H1 (cell line): ENCODE measurements at regions not wholly inside any gene's neighbourhood (a gene's known extent, or its start where the extent isn't known, plus 50 kb on each side); places are given as distances from the start of the nearest gene placed in this dataset.

ENCODE experiments used
- CTCF ChIA-PET: fragments of 300-600 bp; sonication (Branson Sonifier 250); formaldehyde crosslinking; loops from one replicate; lab custom pipeline; 2021; ENCODE audit not compliant: partially characterized antibody; lab: Charles Lee
- POLR2A ChIA-PET: fragments of 300-600 bp; sonication (Branson Sonifier 250); formaldehyde crosslinking; loops from one replicate; lab custom pipeline; 2021; ENCODE audit warnings: inconsistent platforms; ENCODE audit not compliant: partially characterized antibody; lab: Charles Lee
- DNase-seq, 2 experiments: peaks; one replicate each; pipeline versions ENCODE4 v3.0.0 to v3.0.0-alpha.2; 2010 to 2022; ENCODE audit warnings: low spot score in 2 of 2, low read depth in 1 of 2, mixed read lengths in 1 of 2
- FAIRE-seq: peaks from 2 replicates; lab custom pipeline; 2011; peaks lifted over from hg19 to GRCh38; lab: Jason Lieb, UNC
- H2AFZ ChIP-seq: 2 replicates; pipeline ENCODE4 v1.8.1; 2012; ENCODE audit warnings: low read length, inconsistent platforms
- H2AK5ac ChIP-seq: 2 replicates; pipeline ENCODE4 v1.6.1; 2013; ENCODE audit warnings: low read depth, low read length
- H2BK120ac ChIP-seq: replicated peaks from 2 replicates; pipeline ENCODE3; 2013; ENCODE audit warnings: low read depth, low read length, inconsistent platforms
- H2BK12ac ChIP-seq: 2 replicates; pipeline ENCODE4 v1.6.1; 2013; ENCODE audit warnings: low read depth, low read length
- H2BK15ac ChIP-seq: 2 replicates; pipeline ENCODE4 v1.6.1; 2013; ENCODE audit warnings: low read length
- H2BK20ac ChIP-seq: 2 replicates; pipeline ENCODE4 v1.6.1; 2013; ENCODE audit warnings: low read length
- H2BK5ac ChIP-seq: 2 replicates; pipeline ENCODE4 v1.6.1; 2013; ENCODE audit warnings: low read depth, low read length
- H3K14ac ChIP-seq: 2 replicates; pipeline ENCODE4 v1.6.1; 2013; ENCODE audit warnings: inconsistent platforms; ENCODE audit not compliant: insufficient read length
- H3K18ac ChIP-seq: 2 replicates; pipeline ENCODE4 v1.6.1; 2013; ENCODE audit warnings: low read length; ENCODE audit errors: extremely low read depth
- H3K23ac ChIP-seq: 2 replicates; pipeline ENCODE4 v1.6.1; 2013; ENCODE audit warnings: inconsistent platforms; ENCODE audit not compliant: insufficient read length
- H3K23me2 ChIP-seq: 2 replicates; pipeline ENCODE4 v1.6.1; 2013; ENCODE audit warnings: low read depth, low read length
- H3K27ac ChIP-seq: 2 replicates; pipeline ENCODE4 v1.6.1; 2011; ENCODE audit warnings: low read depth, low read length, inconsistent platforms
- H3K27me3 ChIP-seq, 4 experiments: replicated peaks in 1 of 4; 1 replicate in 1 of 4; 2 replicates in 3 of 4; pipeline versions ENCODE4 v1.6.1 to v1.8.1; 2011 to 2013; ENCODE audit warnings: low read length in 3 of 4, mild to moderate bottlenecking in 3 of 4, inconsistent platforms in 2 of 4, mixed read lengths in 2 of 4, moderate library complexity in 1 of 4; ENCODE audit not compliant: control insufficient read depth in 3 of 4, insufficient read depth in 3 of 4; ENCODE audit errors: extremely low read depth in 1 of 4
- H3K36me3 ChIP-seq, 4 experiments: 2 replicates each; pipeline versions ENCODE4 v1.6.1 to v1.8.1; 2011 to 2013; ENCODE audit warnings: mild to moderate bottlenecking in 4 of 4, low read length in 3 of 4, moderate library complexity in 2 of 4, control low read depth in 1 of 4, inconsistent platforms in 1 of 4; ENCODE audit not compliant: insufficient read depth in 4 of 4, control insufficient read depth in 2 of 4
- H3K4ac ChIP-seq: replicated peaks from 2 replicates; pipeline ENCODE3; 2013; ENCODE audit warnings: low read length, low read depth, mixed read lengths, inconsistent platforms; ENCODE audit not compliant: insufficient read length
- H3K4me1 ChIP-seq, 4 experiments: replicated peaks in 1 of 4; 1 replicate in 1 of 4; 2 replicates in 3 of 4; pipeline versions ENCODE4 v1.6.1 to v1.8.1; 2011 to 2013; ENCODE audit warnings: low read length in 3 of 4, inconsistent platforms in 2 of 4, mixed read lengths in 1 of 4; ENCODE audit not compliant: insufficient read depth in 4 of 4, control insufficient read depth in 3 of 4
- H3K4me2 ChIP-seq, 2 experiments: 2 replicates each; pipeline versions ENCODE4 v1.6.1 to v1.8.1; 2011 to 2013; ENCODE audit warnings: low read depth in 2 of 2, low read length in 2 of 2, control low read depth in 1 of 2, inconsistent platforms in 1 of 2, mild to moderate bottlenecking in 1 of 2; ENCODE audit not compliant: insufficient read depth in 1 of 2
- H3K4me3 ChIP-seq, 4 experiments: fragments of 200-600, 300-600 bp in 1 of 4; sonication (generic), shearing (Covaris generic), sonication (Bioruptor Twin) in 1 of 4; 2 replicates each; pipeline versions ENCODE4 v1.5.1 to v1.8.1; 2011 to 2016; ENCODE audit warnings: low read length in 4 of 4, low read depth in 3 of 4, control low read depth in 2 of 4, inconsistent platforms in 2 of 4, mild to moderate bottlenecking in 2 of 4, mixed read lengths in 1 of 4, moderate library complexity in 1 of 4; ENCODE audit not compliant: insufficient read depth in 2 of 4; ENCODE audit errors: extremely low read depth in 1 of 4
- H3K56ac ChIP-seq: replicated peaks from 2 replicates; pipeline ENCODE3; 2013; ENCODE audit warnings: low read depth, mild to moderate bottlenecking, mixed read lengths, low read length, inconsistent platforms; ENCODE audit not compliant: insufficient read length
- H3K79me1 ChIP-seq: 2 replicates; pipeline ENCODE4 v1.6.1; 2013; ENCODE audit warnings: low read depth, low read length, control low read depth
- H3K79me2 ChIP-seq, 2 experiments: 2 replicates each; pipeline versions ENCODE4 v1.6.1 to v1.8.1; 2012 to 2013; ENCODE audit warnings: low read length in 2 of 2, mild to moderate bottlenecking in 2 of 2, inconsistent platforms in 1 of 2; ENCODE audit not compliant: insufficient read depth in 2 of 2, control insufficient read depth in 1 of 2
- H3K9ac ChIP-seq, 4 experiments: replicated peaks in 1 of 4; 1 replicate in 1 of 4; 2 replicates in 3 of 4; pipeline versions ENCODE4 v1.6.1 to v1.8.1; 2011 to 2013; ENCODE audit warnings: low read depth in 3 of 4, low read length in 3 of 4, control low read depth in 2 of 4, mild to moderate bottlenecking in 2 of 4, moderate library complexity in 2 of 4, inconsistent platforms in 1 of 4; ENCODE audit errors: extremely low read depth in 1 of 4
- H3K9me3 ChIP-seq, 2 experiments: 2 replicates each; pipeline versions ENCODE4 v1.6.1 to v1.8.1; 2012 to 2013; ENCODE audit warnings: mild to moderate bottlenecking in 2 of 2, moderate library complexity in 2 of 2, control low read depth in 1 of 2, inconsistent platforms in 1 of 2, low read depth in 1 of 2, low read length in 1 of 2, mixed read lengths in 1 of 2; ENCODE audit not compliant: insufficient read depth in 2 of 2
- H4K20me1 ChIP-seq, 2 experiments: replicated peaks in 1 of 2; 2 replicates each; pipeline versions ENCODE3 to v1.8.1; 2011 to 2013; ENCODE audit warnings: inconsistent platforms in 2 of 2, low read length in 2 of 2, mild to moderate bottlenecking in 1 of 2; ENCODE audit not compliant: insufficient read depth in 2 of 2, control insufficient read depth in 1 of 2
- H4K5ac ChIP-seq: 2 replicates; pipeline ENCODE4 v1.6.1; 2013; ENCODE audit warnings: low read length, low read depth, mixed read lengths, inconsistent platforms; ENCODE audit not compliant: insufficient read length
- H4K8ac ChIP-seq: 2 replicates; pipeline ENCODE4 v1.8.0; 2013; ENCODE audit warnings: mild to moderate bottlenecking, moderate library complexity, low read length, inconsistent platforms; ENCODE audit not compliant: insufficient read depth; ENCODE audit errors: extremely low read depth
- H4K91ac ChIP-seq: replicated peaks from 2 replicates; pipeline ENCODE3; 2013; ENCODE audit warnings: low read length, mixed read lengths, inconsistent platforms; ENCODE audit not compliant: insufficient read length
- JUND ChIP-seq: IDR thresholded peaks from 2 replicates; pipeline ENCODE4 v1.6.1; 2011; ENCODE audit warnings: mild to moderate bottlenecking, improper control_type of control experiment, low read length
- KDM4A ChIP-seq: IDR thresholded peaks from one replicate; pipeline ENCODE4 v1.7.1; 2012; ENCODE audit warnings: low read depth, mild to moderate bottlenecking, moderate library complexity, low read length, inconsistent platforms; ENCODE audit not compliant: severe bottlenecking
- NRF1 ChIP-seq: IDR thresholded peaks from 2 replicates; pipeline ENCODE4 v1.6.1; 2011; ENCODE audit warnings: mild to moderate bottlenecking, low read depth, low read length, improper control_type of control experiment
- SP4 ChIP-seq: IDR thresholded peaks from 2 replicates; pipeline ENCODE4 v1.6.1; 2012; ENCODE audit warnings: low read length, inconsistent platforms
- TAF1 ChIP-seq: IDR thresholded peaks from 2 replicates; pipeline ENCODE4 v1.6.1; 2011; ENCODE audit warnings: mild to moderate bottlenecking, low read depth, low read length
- WGBS, 2 experiments: shearing (Covaris generic) in 1 of 2; methylation state at CpG; one replicate each; pipeline versions ENCODE4 v1.1.6 to v1.1.7; 2013 to 2015; ENCODE audit warnings: low lambda C conversion rate in 2 of 2, mixed read lengths in 2 of 2, inconsistent platforms in 1 of 2, low coverage in 1 of 2, missing lambda C conversion rate in 1 of 2; ENCODE audit not compliant: insufficient replicate concordance in 2 of 2, insufficient coverage in 1 of 2, insufficient read length in 1 of 2; ENCODE audit errors: extremely low coverage in 1 of 2, missing lambda C conversion rate in 1 of 2; 5-methylcytosine and 5-hydroxymethylcytosine counted together

GRCh38 chr12:42915426-42915825 is 325.9 kb upstream of the PRICKLE1 start:
- 91% methylated on average over 4 of the region's 4 CpGs; no CpG with 5 or more reads in 1 of the 2 experiments for WGBS, 2 experiments
- POLR2A ChIA-PET: no interaction called here
- Histone ChIP-seq H4K5ac (no peak overlapping the region), H2AFZ (no peak overlapping the region), H3K36me3 (no peaks in the 10 kb centered on the region), H3K27ac (no peak overlapping the region), H3K27me3 (no peaks in the 10 kb centered on the region), H2BK15ac (no peak overlapping the region), H2BK120ac (no peak overlapping the region), H3K14ac (no peak overlapping the region), H3K79me2 (no peaks in the 10 kb centered on the region), H4K20me1 (no peaks in the 10 kb centered on the region), H3K4me1 (no peaks in the 10 kb centered on the region), H3K79me1 (no peaks in the 10 kb centered on the region), H3K18ac (no peak overlapping the region), H3K9me3 (no peaks in the 10 kb centered on the region), H2BK12ac (no peak overlapping the region), H3K56ac (no peak overlapping the region), H2BK5ac (no peak overlapping the region), H3K4me3 (no peak overlapping the region), H4K8ac (no peak overlapping the region), H2BK20ac (no peak overlapping the region), H3K23ac (no peak overlapping the region), H3K9ac (no peak overlapping the region), H4K91ac (no peak overlapping the region), H2AK5ac (no peak overlapping the region), H3K4ac (no peak overlapping the region), H3K4me2 (no peak overlapping the region), H3K23me2 (no peaks in the 10 kb centered on the region)
- DNase-seq (no peak), FAIRE-seq (no peak)
- CTCF ChIA-PET: no interaction called here
- TF ChIP-seq JUND (no peak), NRF1 (no peak), SP4 (no peak), KDM4A (no peak), TAF1 (no peak)
